GM23338 (cell line): ENCODE measurements at regions not wholly inside any gene's neighbourhood (a gene's known extent, or its start where the extent isn't known, plus 50 kb on each side); places are given as distances from the start of the nearest gene placed in this dataset.

Source experiments
- ATAC-seq: fragments of 200-7000 bp; cut with Tn5 transposase; 3 replicates; pipeline ENCODE4 v1.9.1; 2020
- DNase-seq: peaks from one replicate; pipeline ENCODE4 v3.0.0-alpha.2; 2015; ENCODE audit warnings: low spot score
- H2AFZ ChIP-seq: fragments of 200-600 bp; sonication (generic); 2 replicates; pipeline ENCODE4 v1.8.0; 2016; ENCODE audit warnings: antibody characterized with exemption, mild to moderate bottlenecking, moderate library complexity
- H3F3A ChIP-seq: fragments of 200-600 bp; sonication (generic); replicated peaks from 2 replicates; pipeline ENCODE4 v1.8.0; 2017; ENCODE audit warnings: antibody characterized with exemption, mixed run types, low read depth
- H3K27ac ChIP-seq: fragments of 200-600 bp; sonication (generic); 2 replicates; pipeline ENCODE4 v1.6.1; 2016; ENCODE audit warnings: low read depth
- H3K27me3 ChIP-seq: fragments of 200-600 bp; sonication (generic); 2 replicates; pipeline ENCODE4 v1.8.0; 2016; ENCODE audit warnings: mild to moderate bottlenecking, mixed run types, moderate library complexity; ENCODE audit not compliant: insufficient read depth
- H3K36me3 ChIP-seq: fragments of 200-600 bp; sonication (generic); 2 replicates; pipeline ENCODE4 v1.8.0; 2016; ENCODE audit warnings: mild to moderate bottlenecking; ENCODE audit not compliant: insufficient read depth
- H3K4me1 ChIP-seq: fragments of 200-600 bp; sonication (generic); 2 replicates; pipeline ENCODE4 v1.8.0; 2016; ENCODE audit warnings: mild to moderate bottlenecking, moderate library complexity; ENCODE audit not compliant: insufficient read depth
- H3K4me2 ChIP-seq: fragments of 200-600 bp; sonication (generic); 2 replicates; pipeline ENCODE4 v1.7.1; 2017; ENCODE audit warnings: mixed run types
- H3K4me3 ChIP-seq: fragments of 200-600 bp; sonication (generic); 2 replicates; pipeline ENCODE4 v1.6.1; 2016; ENCODE audit warnings: mixed run types
- H3K79me2 ChIP-seq: fragments of 200-600 bp; sonication (generic); replicated peaks from 2 replicates; pipeline ENCODE4 v1.8.0; 2017; ENCODE audit warnings: mild to moderate bottlenecking; ENCODE audit not compliant: insufficient read depth
- H3K9me2 ChIP-seq: fragments of 200-600 bp; sonication (generic); 2 replicates; pipeline ENCODE4 v1.8.0; 2017; ENCODE audit not compliant: insufficient read depth
- H4K20me1 ChIP-seq: fragments of 200-600 bp; sonication (generic); replicated peaks from 2 replicates; pipeline ENCODE4 v1.8.0; 2017; ENCODE audit warnings: mild to moderate bottlenecking; ENCODE audit not compliant: insufficient read depth
- H3K27ac Mint-ChIP-seq: 2 replicates; pipeline ENCODE4 v1.8.0; 2020; ENCODE audit warnings: inconsistent platforms, mild to moderate bottlenecking, moderate library complexity, mixed read lengths
- H3K27me3 Mint-ChIP-seq: 3 replicates; pipeline ENCODE4 v1.8.0; 2022; ENCODE audit warnings: low read depth, mild to moderate bottlenecking, moderate library complexity, mixed read lengths, inconsistent platforms; ENCODE audit not compliant: insufficient read depth, poor library complexity
- H3K36me3 Mint-ChIP-seq: 3 replicates; pipeline ENCODE4 v1.8.0; 2021; ENCODE audit warnings: low read depth, mild to moderate bottlenecking, inconsistent platforms, moderate library complexity, mixed read lengths
- H3K4me1 Mint-ChIP-seq: 3 replicates; pipeline ENCODE4 v1.8.0; 2020; ENCODE audit warnings: mild to moderate bottlenecking, inconsistent platforms, mixed read lengths
- H3K4me3 Mint-ChIP-seq: 3 replicates; pipeline ENCODE4 v1.8.0; 2021; ENCODE audit warnings: moderate library complexity, mild to moderate bottlenecking, inconsistent platforms, mixed read lengths
- H3K9me3 Mint-ChIP-seq: 3 replicates; pipeline ENCODE4 v1.8.0; 2020; ENCODE audit warnings: moderate library complexity, mild to moderate bottlenecking, inconsistent platforms, mixed read lengths
- CREB1 ChIP-seq: fragments of 250-450 bp; sonication (Bioruptor Pico); IDR thresholded peaks from 2 replicates; pipeline ENCODE4 v1.5.0; 2020; ENCODE audit warnings: low read depth, mild to moderate bottlenecking, moderate library complexity
- EZH2 ChIP-seq: fragments of 200-600 bp; sonication (generic); IDR thresholded peaks from one replicate; pipeline ENCODE4 v1.8.0; 2017; ENCODE audit warnings: antibody characterized with exemption, mild to moderate bottlenecking, low read depth; ENCODE audit not compliant: unreplicated experiment
- EZH2phosphoT487 ChIP-seq: fragments of 200-600 bp; sonication (generic); IDR thresholded peaks from one replicate; pipeline ENCODE4 v1.8.1; 2018; ENCODE audit warnings: antibody characterized with exemption; ENCODE audit not compliant: unreplicated experiment
- JUNB ChIP-seq: IDR thresholded peaks from one replicate; pipeline ENCODE4 v1.6.1; 2016; ENCODE audit warnings: antibody characterized with exemption; ENCODE audit not compliant: unreplicated experiment
- NANOG ChIP-seq: IDR thresholded peaks from 2 replicates; pipeline ENCODE4 v1.6.1; 2016; ENCODE audit warnings: antibody characterized with exemption, borderline replicate concordance
- POLR2AphosphoS5 ChIP-seq: IDR thresholded peaks from 2 replicates; pipeline ENCODE4 v1.6.1; 2016; ENCODE audit warnings: antibody characterized with exemption, low read depth
- REST ChIP-seq: IDR thresholded peaks from one replicate; pipeline ENCODE4 v1.6.1; 2018; ENCODE audit warnings: antibody characterized with exemption; ENCODE audit not compliant: unreplicated experiment
- STAT1 ChIP-seq: IDR thresholded peaks from one replicate; pipeline ENCODE4 v1.6.1; 2016; ENCODE audit warnings: antibody characterized with exemption; ENCODE audit not compliant: unreplicated experiment
- ZNF114 ChIP-seq: fragments of 250-450 bp; sonication (Bioruptor Pico); IDR thresholded peaks from 2 replicates; pipeline ENCODE4 v1.5.0; 2020; ENCODE audit warnings: mild to moderate bottlenecking, moderate library complexity
- ZNF331 ChIP-seq: fragments of 250-450 bp; sonication (Bioruptor Pico); IDR thresholded peaks from 2 replicates; pipeline ENCODE4 v1.5.0; 2020; ENCODE audit warnings: low read depth, mild to moderate bottlenecking, moderate library complexity
- TF ChIP-seq, protein P1 (sequence below): IDR thresholded peaks from 2 replicates; pipeline ENCODE4 v1.6.1; 2016; ENCODE audit warnings: antibody characterized with exemption
- TF ChIP-seq, protein P2 (sequence below): fragments of 250-450 bp; sonication (Bioruptor Pico); IDR thresholded peaks from 2 replicates; pipeline ENCODE4 v1.5.0; 2020; ENCODE audit warnings: mild to moderate bottlenecking, moderate library complexity

DNA sequence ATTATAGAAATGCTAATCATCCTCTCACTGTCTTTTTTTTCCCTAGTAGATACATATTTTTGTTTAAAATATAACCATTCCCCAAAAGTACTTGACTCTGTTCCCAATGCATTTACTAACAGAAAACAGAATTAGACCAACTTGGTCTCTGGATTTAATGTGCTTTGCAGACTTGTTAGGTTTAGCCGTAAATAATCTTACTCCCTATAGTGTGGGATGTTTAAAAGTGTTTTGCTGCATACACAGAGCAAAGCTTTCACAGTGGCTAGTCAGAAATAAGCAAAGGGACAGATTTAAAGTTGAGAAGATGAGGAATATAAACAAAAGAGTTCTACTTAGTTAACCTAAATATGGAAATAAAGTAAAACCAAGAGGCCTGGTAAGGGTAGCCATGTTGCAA lies 527.5 kb downstream of the HDGFL1 start:
- no peak for TF ChIP-seq POLR2AphosphoS5
- no peak for TF ChIP-seq NANOG
- TF ChIP-seq JUNB = no peak
- no peak for TF ChIP-seq EZH2
- TF ChIP-seq EZH2phosphoT487 = no peak
- TF ChIP-seq, protein P1, sequence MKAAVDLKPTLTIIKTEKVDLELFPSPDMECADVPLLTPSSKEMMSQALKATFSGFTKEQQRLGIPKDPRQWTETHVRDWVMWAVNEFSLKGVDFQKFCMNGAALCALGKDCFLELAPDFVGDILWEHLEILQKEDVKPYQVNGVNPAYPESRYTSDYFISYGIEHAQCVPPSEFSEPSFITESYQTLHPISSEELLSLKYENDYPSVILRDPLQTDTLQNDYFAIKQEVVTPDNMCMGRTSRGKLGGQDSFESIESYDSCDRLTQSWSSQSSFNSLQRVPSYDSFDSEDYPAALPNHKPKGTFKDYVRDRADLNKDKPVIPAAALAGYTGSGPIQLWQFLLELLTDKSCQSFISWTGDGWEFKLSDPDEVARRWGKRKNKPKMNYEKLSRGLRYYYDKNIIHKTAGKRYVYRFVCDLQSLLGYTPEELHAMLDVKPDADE = no peak
- TF ChIP-seq STAT1 = no peak
- TF ChIP-seq REST = no peak
- no peak for TF ChIP-seq ZNF331 (CRISPR knock-in tag)
- TF ChIP-seq CREB1 (CRISPR knock-in tag) = no peak
- no peak for TF ChIP-seq ZNF114 (CRISPR knock-in tag)
- TF ChIP-seq, protein P2, sequence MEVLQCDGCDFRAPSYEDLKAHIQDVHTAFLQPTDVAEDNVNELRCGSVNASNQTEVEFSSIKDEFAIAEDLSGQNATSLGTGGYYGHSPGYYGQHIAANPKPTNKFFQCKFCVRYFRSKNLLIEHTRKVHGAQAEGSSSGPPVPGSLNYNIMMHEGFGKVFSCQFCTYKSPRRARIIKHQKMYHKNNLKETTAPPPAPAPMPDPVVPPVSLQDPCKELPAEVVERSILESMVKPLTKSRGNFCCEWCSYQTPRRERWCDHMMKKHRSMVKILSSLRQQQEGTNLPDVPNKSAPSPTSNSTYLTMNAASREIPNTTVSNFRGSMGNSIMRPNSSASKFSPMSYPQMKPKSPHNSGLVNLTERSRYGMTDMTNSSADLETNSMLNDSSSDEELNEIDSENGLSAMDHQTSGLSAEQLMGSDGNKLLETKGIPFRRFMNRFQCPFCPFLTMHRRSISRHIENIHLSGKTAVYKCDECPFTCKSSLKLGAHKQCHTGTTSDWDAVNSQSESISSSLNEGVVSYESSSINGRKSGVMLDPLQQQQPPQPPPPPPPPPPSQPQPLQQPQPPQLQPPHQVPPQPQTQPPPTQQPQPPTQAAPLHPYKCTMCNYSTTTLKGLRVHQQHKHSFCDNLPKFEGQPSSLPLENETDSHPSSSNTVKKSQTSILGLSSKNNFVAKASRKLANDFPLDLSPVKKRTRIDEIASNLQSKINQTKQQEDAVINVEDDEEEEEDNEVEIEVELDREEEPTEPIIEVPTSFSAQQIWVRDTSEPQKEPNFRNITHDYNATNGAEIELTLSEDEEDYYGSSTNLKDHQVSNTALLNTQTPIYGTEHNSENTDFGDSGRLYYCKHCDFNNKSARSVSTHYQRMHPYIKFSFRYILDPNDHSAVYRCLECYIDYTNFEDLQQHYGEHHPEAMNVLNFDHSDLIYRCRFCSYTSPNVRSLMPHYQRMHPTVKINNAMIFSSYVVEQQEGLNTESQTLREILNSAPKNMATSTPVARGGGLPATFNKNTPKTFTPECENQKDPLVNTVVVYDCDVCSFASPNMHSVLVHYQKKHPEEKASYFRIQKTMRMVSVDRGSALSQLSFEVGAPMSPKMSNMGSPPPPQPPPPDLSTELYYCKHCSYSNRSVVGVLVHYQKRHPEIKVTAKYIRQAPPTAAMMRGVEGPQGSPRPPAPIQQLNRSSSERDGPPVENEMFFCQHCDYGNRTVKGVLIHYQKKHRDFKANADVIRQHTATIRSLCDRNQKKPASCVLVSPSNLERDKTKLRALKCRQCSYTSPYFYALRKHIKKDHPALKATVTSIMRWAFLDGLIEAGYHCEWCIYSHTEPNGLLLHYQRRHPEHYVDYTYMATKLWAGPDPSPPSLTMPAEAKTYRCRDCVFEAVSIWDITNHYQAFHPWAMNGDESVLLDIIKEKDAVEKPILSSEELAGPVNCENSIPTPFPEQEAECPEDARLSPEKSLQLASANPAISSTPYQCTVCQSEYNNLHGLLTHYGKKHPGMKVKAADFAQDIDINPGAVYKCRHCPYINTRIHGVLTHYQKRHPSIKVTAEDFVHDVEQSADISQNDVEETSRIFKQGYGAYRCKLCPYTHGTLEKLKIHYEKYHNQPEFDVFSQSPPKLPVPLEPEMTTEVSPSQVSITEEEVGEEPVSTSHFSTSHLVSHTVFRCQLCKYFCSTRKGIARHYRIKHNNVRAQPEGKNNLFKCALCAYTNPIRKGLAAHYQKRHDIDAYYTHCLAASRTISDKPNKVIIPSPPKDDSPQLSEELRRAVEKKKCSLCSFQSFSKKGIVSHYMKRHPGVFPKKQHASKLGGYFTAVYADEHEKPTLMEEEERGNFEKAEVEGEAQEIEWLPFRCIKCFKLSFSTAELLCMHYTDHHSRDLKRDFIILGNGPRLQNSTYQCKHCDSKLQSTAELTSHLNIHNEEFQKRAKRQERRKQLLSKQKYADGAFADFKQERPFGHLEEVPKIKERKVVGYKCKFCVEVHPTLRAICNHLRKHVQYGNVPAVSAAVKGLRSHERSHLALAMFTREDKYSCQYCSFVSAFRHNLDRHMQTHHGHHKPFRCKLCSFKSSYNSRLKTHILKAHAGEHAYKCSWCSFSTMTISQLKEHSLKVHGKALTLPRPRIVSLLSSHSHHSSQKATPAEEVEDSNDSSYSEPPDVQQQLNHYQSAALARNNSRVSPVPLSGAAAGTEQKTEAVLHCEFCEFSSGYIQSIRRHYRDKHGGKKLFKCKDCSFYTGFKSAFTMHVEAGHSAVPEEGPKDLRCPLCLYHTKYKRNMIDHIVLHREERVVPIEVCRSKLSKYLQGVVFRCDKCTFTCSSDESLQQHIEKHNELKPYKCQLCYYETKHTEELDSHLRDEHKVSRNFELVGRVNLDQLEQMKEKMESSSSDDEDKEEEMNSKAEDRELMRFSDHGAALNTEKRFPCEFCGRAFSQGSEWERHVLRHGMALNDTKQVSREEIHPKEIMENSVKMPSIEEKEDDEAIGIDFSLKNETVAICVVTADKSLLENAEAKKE (CRISPR knock-in tag) = no peak
- Histone ChIP-seq H3K36me3 (no peaks in the 10 kb centered on the region), H4K20me1 (no peaks in the 10 kb centered on the region), H3K4me3 (no peak overlapping the region), H3K9me2 (peaks cover 14% of the 10 kb centered on the region; the same call in 1 of the 2 replicates), H2AFZ (no peak overlapping the region), H3K27me3 (no peaks in the 10 kb centered on the region), H3K27ac (no peak overlapping the region), H3F3A (no peaks in the 10 kb centered on the region), H3K4me2 (no peak overlapping the region), H3K79me2 (no peaks in the 10 kb centered on the region), H3K4me1 (no peaks in the 10 kb centered on the region)
- no peaks in the 10 kb centered on the region for H3K27me3 Mint-ChIP-seq
- no peak overlapping the region for H3K4me3 Mint-ChIP-seq
- ATAC-seq = no peak
- no peak overlapping the region for H3K27ac Mint-ChIP-seq
- no peak for DNase-seq
- no peaks in the 10 kb centered on the region for H3K4me1 Mint-ChIP-seq
- H3K9me3 Mint-ChIP-seq = peaks cover 24% of the 10 kb centered on the region
- peaks cover 19% of the 10 kb centered on the region for H3K36me3 Mint-ChIP-seq
